ENCODE measurements at regions not wholly inside any gene's neighbourhood (a gene's known extent, or its start where the extent isn't known, plus 50 kb on each side); places are given as distances from the start of the nearest gene placed in this dataset.

DNA sequence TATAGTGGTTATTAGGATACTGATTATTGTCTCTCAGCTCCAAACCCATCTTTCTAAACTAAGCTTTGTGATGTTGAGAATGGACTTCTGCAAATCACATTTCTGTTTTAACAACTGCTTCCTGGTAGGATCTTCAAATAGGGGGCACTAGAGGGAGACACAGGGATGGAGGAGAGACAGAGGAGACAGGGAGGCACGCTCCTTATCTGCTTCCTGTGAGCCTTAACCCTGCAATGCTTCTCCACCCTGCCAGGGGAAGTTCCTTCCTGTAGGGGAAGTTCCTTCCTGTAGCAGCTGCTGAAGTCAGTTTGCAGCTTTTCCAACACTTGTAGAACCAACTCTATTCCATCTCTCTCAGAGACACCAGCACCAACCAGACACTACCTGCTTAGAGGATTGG is 847.2 kb downstream of the CCSER2 start:
- Histone ChIP-seq H3K36me3 (no peaks in the 10 kb centered on the region), H3K27me3 (replicated peaks) (no peaks in the 10 kb centered on the region), H3K4me1 (replicated peaks) (no peaks in the 10 kb centered on the region), H3K9me3 (replicated peaks) (no peaks in the 10 kb centered on the region), H3K27ac (no peak overlapping the region), H3K4me3 (no peak overlapping the region)
- no peak for DNase-seq (ENCODE audit: low read depth in 1 of 2, low spot score in 2 of 2)

DNA sequence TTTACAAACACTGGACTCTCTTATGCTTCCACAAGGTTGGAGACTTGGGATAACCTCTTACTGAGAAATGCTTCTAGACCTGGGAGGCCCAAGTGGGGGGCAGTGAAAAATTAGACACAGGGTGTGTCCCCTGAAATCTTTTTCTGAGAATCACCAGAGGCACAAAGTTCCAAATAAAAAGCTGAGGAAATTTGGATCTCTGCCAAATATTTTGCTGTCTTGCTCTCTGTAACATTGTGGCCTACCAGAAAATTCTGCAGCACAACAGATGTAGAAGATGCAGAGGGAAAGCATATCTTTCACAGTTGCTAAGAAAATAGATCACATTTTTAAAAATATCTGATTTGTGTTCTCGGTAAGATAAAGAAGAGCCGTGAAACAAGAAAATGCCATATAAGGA is 849.4 kb downstream of the CCSER2 start:
- Histone ChIP-seq H3K4me1 (replicated peaks) (no peaks in the 10 kb centered on the region), H3K4me3 (no peak overlapping the region), H3K36me3 (no peaks in the 10 kb centered on the region), H3K9me3 (replicated peaks) (no peaks in the 10 kb centered on the region), H3K27me3 (replicated peaks) (no peaks in the 10 kb centered on the region), H3K27ac (no peak overlapping the region)
- no peak for DNase-seq (ENCODE audit: low read depth in 1 of 2, low spot score in 2 of 2)

DNA sequence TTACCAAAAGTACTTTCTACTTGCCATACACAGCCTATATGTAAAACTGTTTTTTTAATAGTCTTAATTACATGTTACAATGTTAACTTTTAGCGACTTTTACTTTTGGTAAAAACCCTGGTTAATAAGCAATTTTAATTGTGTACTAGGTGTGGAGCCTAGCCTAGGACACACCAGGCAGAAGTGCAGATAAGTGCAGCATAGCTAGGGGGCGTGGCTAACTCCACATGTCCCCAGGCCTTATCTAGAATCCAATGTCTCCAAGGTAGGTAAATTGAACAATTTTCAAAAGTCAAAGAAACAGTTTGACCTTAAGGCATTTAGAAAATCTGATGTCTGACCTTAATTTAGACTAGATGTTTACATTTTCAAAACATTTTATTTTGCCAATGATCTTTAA is 858.7 kb downstream of the CCSER2 start:
- DNase-seq (ENCODE audit: low read depth in 1 of 2, low spot score in 2 of 2) = no peak
- Histone ChIP-seq H3K27me3 (replicated peaks) (no peaks in the 10 kb centered on the region), H3K9me3 (replicated peaks) (no peaks in the 10 kb centered on the region; the same call in 1 of the 2 replicates), H3K27ac (no peak overlapping the region), H3K4me1 (replicated peaks) (no peaks in the 10 kb centered on the region), H3K36me3 (no peaks in the 10 kb centered on the region), H3K4me3 (no peak overlapping the region)

DNA sequence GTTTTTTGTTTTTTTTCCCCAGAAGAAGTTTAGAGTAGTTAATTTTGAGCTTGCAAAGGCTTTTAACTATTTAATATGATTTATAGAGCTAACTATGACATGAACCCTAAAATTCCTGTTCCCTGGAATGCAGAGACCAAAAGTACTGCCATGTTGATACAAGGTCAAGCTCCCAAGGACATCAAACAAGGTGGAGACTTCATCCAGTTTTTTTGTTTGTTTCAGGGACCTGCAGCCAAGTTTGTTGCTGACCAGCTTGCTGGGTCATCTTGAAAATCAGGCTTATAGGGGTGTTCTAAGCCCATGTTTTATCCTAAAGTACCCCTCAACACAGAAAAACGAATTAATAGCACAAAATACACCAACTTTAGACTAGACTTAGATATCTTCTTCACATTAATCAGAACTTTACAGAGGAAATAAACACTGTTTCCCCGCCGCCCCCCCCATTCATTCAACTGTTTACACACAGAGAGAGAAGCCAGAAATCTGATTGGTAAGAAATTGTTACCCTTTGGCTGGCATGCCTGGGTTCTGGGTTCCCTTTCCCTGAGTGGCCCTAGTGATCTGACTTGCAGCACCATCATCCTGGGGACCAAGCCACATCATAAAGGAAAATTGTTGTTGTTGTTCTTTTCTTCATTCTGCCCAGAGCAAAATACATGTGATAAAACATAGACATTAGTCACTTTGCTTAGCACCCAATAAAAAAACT is 860.5 kb downstream of the CCSER2 start:
- Histone ChIP-seq H3K27me3 (replicated peaks) (no peaks in the 10 kb centered on the region), H3K9me3 (replicated peaks) (no peaks in the 10 kb centered on the region; the same call in 1 of the 2 replicates), H3K27ac (no peak overlapping the region), H3K36me3 (no peaks in the 10 kb centered on the region), H3K4me1 (replicated peaks) (no peaks in the 10 kb centered on the region), H3K4me3 (no peak overlapping the region)
- no peak for DNase-seq (ENCODE audit: low read depth in 1 of 2, low spot score in 2 of 2)

DNA sequence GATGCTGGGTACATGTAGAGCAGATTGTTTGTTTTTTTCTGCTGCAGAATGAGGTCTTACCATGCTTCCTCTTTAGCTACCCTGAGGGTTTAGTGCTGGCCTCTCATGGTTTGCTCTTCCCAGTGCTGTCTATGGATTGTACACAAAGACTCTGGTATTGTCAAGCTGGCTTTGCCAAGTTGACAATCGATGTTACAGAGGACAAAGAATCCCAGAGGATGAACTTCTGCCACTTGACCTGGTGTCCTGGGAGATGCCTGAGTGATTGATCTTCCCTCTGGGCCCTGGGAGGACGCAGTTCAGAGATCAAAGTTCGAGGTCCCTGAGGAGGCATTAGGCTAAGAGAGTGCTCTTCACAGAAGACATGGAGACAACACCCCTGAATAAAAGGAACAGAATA is 865.4 kb downstream of the CCSER2 start:
- no peak for DNase-seq (ENCODE audit: low read depth in 1 of 2, low spot score in 2 of 2)
- no peak overlapping the region for H3K27ac ChIP-seq
- peaks cover 2% of the 10 kb centered on the region; the same call in 1 of the 2 replicates for H3K9me3 ChIP-seq (replicated peaks)
- H3K4me1 ChIP-seq (replicated peaks) = no peaks in the 10 kb centered on the region
- H3K4me3 ChIP-seq = no peak overlapping the region
- H3K36me3 ChIP-seq = no peaks in the 10 kb centered on the region
- H3K27me3 ChIP-seq (replicated peaks) = no peaks in the 10 kb centered on the region

DNA sequence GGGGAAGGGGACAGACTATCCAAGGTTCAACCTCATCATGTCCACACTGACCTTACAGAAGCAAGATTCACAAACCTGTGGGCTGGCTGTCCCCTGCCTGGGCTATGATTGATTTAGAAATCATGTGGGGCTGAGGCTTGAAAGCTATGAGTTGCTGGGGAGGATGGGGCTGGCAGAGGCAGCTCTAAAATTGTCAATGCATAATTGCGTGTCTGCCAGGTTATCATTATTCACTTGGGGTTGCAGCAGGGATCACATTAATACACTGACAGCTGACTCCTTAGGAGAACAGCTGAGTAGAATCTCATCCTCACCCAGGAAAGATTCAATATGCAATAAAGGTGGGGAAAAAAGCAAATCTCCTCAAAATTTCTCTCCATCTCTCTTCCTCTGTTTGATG is 866.3 kb downstream of the CCSER2 start:
- H3K27ac ChIP-seq = no peak overlapping the region
- no peak overlapping the region for H3K4me3 ChIP-seq
- H3K4me1 ChIP-seq (replicated peaks) = no peaks in the 10 kb centered on the region
- H3K9me3 ChIP-seq (replicated peaks) = peaks cover 2% of the 10 kb centered on the region; the same call in 1 of the 2 replicates
- no peaks in the 10 kb centered on the region for H3K27me3 ChIP-seq (replicated peaks)
- no peaks in the 10 kb centered on the region for H3K36me3 ChIP-seq
- DNase-seq (ENCODE audit: low read depth in 1 of 2, low spot score in 2 of 2) = no peak

DNA sequence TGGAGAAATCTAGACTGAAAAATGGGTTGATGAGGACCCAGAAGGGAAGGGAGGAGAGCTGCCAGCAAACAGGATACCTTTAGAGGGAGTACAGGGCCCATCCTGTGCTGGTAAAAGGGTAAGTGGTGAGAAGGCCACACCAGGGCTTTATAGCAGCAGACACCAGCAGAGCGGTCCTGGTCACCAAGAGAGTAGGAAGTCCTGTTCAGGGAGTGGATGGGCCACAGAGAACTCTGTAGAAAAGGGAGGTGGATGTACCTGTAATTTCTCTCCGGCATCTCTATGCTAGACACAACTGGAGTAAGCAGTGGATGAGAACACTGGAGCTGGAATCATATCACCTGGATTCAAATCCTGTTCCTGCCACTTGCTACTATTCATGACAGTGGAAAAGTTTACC is 867.2 kb downstream of the CCSER2 start:
- Histone ChIP-seq H3K27me3 (replicated peaks) (no peaks in the 10 kb centered on the region), H3K36me3 (no peaks in the 10 kb centered on the region), H3K27ac (no peak overlapping the region), H3K9me3 (replicated peaks) (peaks cover 2% of the 10 kb centered on the region; the same call in 1 of the 2 replicates), H3K4me3 (no peak overlapping the region), H3K4me1 (replicated peaks) (no peaks in the 10 kb centered on the region)
- DNase-seq (ENCODE audit: low read depth in 1 of 2, low spot score in 2 of 2) = no peak

DNA sequence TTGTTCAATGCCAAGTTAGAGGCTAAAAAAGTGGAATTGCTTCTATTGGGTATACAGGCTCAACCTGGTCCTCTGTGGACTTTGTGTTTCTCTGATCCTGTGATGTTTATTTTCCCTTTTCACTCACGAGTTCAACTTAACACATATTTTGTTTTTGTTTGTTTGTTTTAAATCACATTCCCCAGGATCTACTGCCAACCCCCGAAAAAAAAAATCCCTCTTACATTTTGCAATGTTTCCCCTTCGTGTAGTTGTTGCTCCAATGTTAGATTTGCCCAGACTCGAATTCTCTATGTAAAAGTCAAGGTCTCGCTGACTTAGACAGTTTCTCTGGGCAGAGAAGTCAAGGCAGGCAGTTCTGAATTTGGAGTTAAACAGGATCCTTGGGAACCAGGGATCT is 876.4 kb downstream of the CCSER2 start:
- DNase-seq (ENCODE audit: low read depth in 1 of 2, low spot score in 2 of 2) = no peak
- Histone ChIP-seq H3K4me3 (no peak overlapping the region), H3K4me1 (replicated peaks) (no peaks in the 10 kb centered on the region), H3K9me3 (replicated peaks) (no peaks in the 10 kb centered on the region), H3K36me3 (no peaks in the 10 kb centered on the region), H3K27me3 (replicated peaks) (no peaks in the 10 kb centered on the region), H3K27ac (no peak overlapping the region)

DNA sequence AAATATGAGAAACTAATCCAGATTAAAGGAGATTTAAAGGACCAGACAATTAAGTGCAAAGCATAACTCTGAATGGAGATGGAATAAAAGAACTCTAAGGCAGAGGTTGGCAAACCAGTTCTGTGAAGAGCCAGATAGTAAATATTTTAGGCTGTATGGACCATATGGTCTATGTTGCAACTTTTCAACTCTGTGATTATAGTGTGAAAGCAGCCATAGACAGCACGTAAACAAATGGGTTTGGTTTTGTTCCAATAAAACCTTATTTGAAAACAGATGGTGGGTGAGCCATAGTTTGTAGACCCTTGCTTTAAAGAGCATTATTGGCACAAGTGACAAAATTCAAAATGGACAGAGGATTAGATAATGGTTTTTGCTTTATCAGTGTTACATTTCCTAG is 884.1 kb downstream of the CCSER2 start:
- DNase-seq (ENCODE audit: low read depth in 1 of 2, low spot score in 2 of 2) = no peak
- Histone ChIP-seq H3K36me3 (no peaks in the 10 kb centered on the region), H3K4me1 (replicated peaks) (no peaks in the 10 kb centered on the region), H3K9me3 (replicated peaks) (no peaks in the 10 kb centered on the region), H3K27ac (no peak overlapping the region), H3K27me3 (replicated peaks) (no peaks in the 10 kb centered on the region), H3K4me3 (no peak overlapping the region)

DNA sequence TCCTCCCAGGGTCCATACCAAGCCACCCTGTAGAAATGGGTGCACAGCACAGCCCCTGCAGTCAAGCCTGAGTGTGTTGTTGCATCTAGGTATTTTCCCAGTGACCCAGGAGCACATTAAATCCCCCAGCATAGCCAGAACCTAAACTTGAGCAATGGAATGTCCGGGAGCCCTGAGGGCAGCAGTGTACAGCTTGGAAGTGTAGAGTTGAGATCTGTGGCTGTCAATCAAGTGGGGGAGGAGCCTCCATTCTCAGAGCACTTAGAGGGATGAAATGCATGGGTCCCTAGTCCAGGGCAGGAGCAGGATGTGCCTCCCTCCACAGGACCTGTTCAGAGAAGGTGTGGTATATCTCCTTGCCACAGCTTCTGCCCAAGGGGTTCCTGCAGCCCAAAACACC is 885.1 kb downstream of the CCSER2 start:
- Histone ChIP-seq H3K4me1 (replicated peaks) (no peaks in the 10 kb centered on the region), H3K27ac (no peak overlapping the region), H3K27me3 (replicated peaks) (no peaks in the 10 kb centered on the region), H3K4me3 (no peak overlapping the region), H3K36me3 (no peaks in the 10 kb centered on the region), H3K9me3 (replicated peaks) (no peaks in the 10 kb centered on the region)
- no peak for DNase-seq (ENCODE audit: low read depth in 1 of 2, low spot score in 2 of 2)

DNA sequence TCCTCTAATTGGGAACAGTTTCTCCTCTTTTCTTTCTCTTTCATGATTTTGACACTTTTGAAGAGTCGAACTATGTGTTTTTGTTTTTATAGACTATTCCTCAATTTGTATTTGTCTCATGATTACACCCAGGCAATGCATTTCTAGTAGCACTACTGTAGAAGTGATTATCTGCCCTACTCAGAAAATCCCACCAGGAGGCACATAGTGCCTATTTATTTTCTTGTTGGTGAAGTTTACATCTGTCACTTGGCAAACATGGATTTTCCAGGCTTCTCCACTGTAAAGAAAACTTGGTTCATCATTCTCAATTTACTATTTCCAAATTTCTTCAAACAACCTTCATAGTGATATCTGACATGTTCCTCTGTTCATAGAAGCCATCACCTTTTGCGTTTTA is 893.9 kb downstream of the CCSER2 start:
- DNase-seq (ENCODE audit: low read depth in 1 of 2, low spot score in 2 of 2) = no peak
- H3K27ac ChIP-seq = no peak overlapping the region
- no peaks in the 10 kb centered on the region for H3K36me3 ChIP-seq
- no peaks in the 10 kb centered on the region for H3K4me1 ChIP-seq (replicated peaks)
- no peaks in the 10 kb centered on the region for H3K9me3 ChIP-seq (replicated peaks)
- H3K27me3 ChIP-seq (replicated peaks) = no peaks in the 10 kb centered on the region
- no peak overlapping the region for H3K4me3 ChIP-seq

DNA sequence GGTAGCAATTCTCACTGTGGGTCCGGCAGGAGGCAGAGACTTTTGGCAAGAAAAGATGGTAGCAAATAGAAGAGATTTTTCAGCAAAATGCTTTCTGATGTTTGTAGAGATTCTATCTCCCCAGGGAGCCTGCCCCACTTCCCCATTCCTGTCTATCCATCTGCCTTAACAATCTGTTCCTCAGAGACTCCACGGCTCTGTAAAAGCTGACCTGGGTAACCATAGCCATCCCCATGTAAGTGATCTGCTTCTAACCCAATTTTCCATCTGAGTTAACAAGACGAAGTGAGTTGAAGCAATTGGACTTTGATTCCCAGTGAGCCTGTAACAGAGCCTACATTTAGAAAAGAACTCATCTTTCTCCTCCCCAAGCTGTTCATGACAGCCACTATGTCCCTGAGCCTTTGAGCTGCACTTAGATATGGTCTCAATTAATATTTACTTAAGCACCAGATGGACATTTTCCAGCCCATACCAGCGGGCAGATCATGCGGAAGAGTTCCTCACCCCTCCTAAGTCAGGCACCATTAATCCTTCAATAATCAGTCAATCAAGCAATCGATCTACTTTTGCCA is 896.1 kb downstream of the CCSER2 start:
- DNase-seq (ENCODE audit: low read depth in 1 of 2, low spot score in 2 of 2) = no peak
- Histone ChIP-seq H3K4me1 (replicated peaks) (no peaks in the 10 kb centered on the region), H3K27me3 (replicated peaks) (no peaks in the 10 kb centered on the region), H3K36me3 (no peaks in the 10 kb centered on the region), H3K9me3 (replicated peaks) (no peaks in the 10 kb centered on the region), H3K27ac (no peak overlapping the region), H3K4me3 (no peak overlapping the region)

DNA sequence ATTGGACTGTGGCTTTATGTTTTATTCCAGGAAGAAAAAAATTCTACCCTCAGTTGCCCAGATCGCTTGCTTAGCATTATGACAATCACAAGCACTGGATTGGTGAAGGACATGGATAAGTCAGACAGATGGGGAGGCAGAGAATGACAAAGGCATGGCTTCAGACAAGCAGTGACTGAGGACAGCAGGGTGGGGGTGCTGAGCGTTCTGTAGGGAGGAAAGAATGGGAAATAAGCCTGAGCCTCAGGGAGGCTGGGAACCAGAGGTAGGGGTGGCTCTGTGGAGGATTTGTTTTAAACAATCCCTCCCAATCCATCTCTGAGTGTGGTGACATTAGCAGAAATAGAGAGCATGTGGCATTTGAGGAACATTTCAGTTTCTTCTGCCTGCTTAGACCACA is 896.9 kb downstream of the CCSER2 start:
- Histone ChIP-seq H3K36me3 (no peaks in the 10 kb centered on the region), H3K27me3 (replicated peaks) (no peaks in the 10 kb centered on the region), H3K4me1 (replicated peaks) (no peaks in the 10 kb centered on the region), H3K9me3 (replicated peaks) (no peaks in the 10 kb centered on the region), H3K27ac (no peak overlapping the region), H3K4me3 (no peak overlapping the region)
- DNase-seq (ENCODE audit: low read depth in 1 of 2, low spot score in 2 of 2) = no peak

DNA sequence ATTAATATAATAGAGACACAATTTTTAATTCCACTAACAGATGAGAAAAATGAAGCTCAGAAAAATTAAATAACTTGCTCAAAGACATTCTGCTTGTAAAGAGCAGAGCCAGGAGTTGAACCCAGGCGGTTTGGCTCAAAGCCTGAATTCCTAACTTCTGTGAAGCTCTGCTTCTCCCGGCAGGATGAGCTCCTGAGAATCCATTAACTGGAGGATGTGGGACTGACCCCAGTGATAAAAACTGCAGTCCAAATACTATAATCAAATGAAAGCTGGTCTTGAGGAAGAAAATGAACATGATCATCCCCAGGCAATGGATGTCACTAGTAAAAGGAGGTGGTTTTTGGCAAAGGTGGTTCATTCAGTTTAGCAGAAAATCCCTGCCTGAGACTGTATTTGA is 898.2 kb downstream of the CCSER2 start:
- Histone ChIP-seq H3K9me3 (replicated peaks) (no peaks in the 10 kb centered on the region), H3K27me3 (replicated peaks) (no peaks in the 10 kb centered on the region), H3K36me3 (no peaks in the 10 kb centered on the region), H3K4me3 (no peak overlapping the region), H3K4me1 (replicated peaks) (no peaks in the 10 kb centered on the region), H3K27ac (no peak overlapping the region)
- DNase-seq (ENCODE audit: low read depth in 1 of 2, low spot score in 2 of 2) = no peak

DNA sequence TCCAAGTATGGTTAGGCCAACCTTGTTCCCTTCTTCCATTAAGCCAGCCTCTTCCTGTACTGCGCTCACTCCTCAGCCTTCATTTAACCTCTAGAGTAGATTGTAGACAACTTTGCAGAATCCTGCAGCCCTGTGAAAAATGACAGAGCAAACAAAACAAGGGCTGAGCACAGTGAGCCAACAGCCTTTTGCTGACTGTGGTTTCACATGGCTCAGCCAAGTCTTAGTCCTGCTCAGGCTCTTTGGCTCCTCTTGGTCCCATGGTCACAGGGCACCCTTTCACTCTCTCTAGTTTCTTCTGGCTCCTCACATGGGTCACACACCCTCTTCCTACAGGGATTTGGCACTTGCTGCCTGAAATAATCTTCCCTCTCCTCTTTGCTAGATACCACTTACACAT is 900.3 kb downstream of the CCSER2 start:
- H3K9me3 ChIP-seq (replicated peaks) = no peaks in the 10 kb centered on the region
- H3K4me3 ChIP-seq = no peak overlapping the region
- H3K36me3 ChIP-seq = no peaks in the 10 kb centered on the region
- no peaks in the 10 kb centered on the region for H3K4me1 ChIP-seq (replicated peaks)
- no peak overlapping the region for H3K27ac ChIP-seq
- no peak for DNase-seq (ENCODE audit: low read depth in 1 of 2, low spot score in 2 of 2)
- H3K27me3 ChIP-seq (replicated peaks) = no peaks in the 10 kb centered on the region

All from SJSA1 (cell line).